HG02852 (cell line): ENCODE measurements at regions not wholly inside any gene's neighbourhood (a gene's known extent, or its start where the extent isn't known, plus 50 kb on each side); places are given as distances from the start of the nearest gene placed in this dataset.
A peak's percentile ranks its signal among the peaks of the same experiment; 100 is the strongest.
"Not testable (repeated sequence)": the region's sequence is repeated elsewhere in the genome, so short reads cannot be mapped to it uniquely, and the experiment has no call there.

ENCODE experiments used
- ATAC-seq: cut with Tn5 transposase; IDR thresholded peaks from one replicate; pipeline ENCODE4 v1.9.1; 2021; ENCODE audit warnings: mild to moderate bottlenecking, moderate library complexity; ENCODE audit not compliant: unreplicated experiment

GRCh38 chr12:92987362-92987761 is 58.3 kb upstream of the EEA1 start:
- no peak for ATAC-seq

DNA sequence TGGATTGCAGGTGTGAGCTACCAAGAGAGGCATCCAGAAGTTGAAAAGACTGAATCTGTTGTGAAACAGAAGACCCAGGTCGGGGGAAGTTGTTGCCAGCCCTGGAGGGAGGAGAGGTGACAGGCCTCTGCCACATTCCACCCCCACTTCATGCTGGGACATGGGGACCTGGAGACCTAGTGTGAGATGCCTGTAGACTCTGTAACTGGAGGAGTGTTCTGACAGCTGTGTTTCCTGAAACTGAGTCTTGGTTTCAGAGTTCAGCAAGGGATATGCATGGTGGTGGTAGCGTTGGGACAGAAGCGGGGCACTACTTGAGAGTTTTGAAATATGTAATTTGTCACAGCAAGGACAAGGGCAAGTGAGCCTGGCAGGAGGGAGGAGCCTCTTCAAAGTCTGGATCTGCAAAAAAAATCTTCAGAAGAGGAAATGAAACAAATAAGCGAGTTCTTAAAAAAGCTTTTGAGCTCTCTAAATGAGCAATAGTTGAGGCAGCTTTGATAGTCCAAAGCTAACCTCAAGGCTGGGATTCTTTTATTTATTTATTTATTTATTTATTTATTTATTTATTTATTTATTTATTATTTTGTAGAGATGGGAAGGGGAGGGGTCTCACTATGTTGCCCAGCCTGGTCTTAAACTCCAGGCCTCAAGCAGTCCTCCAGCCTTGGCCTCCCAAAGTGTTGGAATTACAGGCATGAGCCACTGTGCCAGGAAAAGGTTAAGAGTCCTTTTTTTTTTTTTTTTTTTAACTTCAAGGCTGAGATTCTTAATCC is 58.9 kb upstream of the EEA1 start:
- peak; percentile 78 for ATAC-seq

DNA sequence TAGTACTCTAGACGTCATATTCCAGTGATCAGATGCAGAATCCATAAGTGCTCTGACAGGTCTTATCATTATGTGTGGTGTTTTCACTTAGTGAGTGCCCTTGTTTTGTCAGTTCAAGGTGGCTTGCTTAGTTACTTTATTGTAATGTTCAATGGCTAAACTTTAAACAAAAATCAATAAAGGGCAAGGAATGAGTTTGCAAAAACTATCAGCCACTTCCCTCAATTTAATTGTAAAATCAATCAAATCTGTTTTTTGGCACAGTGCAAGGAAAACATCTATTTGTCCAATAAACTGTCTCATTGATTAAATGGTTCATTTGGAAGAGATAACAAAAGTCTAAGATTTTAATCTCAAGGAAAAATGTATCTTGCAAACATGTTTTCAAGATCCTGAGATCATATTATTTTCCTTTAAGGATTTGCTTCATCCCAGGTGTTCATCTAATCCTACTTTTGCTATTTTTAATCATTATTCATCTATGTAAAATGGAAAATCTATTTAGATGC is 59.6 kb upstream of the EEA1 start:
- no peak for ATAC-seq

GRCh38 chr12:92989715-92990484 is 60.8 kb upstream of the EEA1 start:
- ATAC-seq = peak; percentile 33

GRCh38 chr12:92991134-92991533 is 62.0 kb upstream of the EEA1 start:
- ATAC-seq = no peak

- no peak for ATAC-seq
Measured at GRCh38 chr12:92992041-92992440, 62.9 kb upstream of the EEA1 start.

- no peak for ATAC-seq
Measured at GRCh38 chr12:92993259-92993658, 64.2 kb upstream of the EEA1 start.

- ATAC-seq = peak; percentile 77
Measured at GRCh38 chr12:92995258-92995903, 66.3 kb upstream of the EEA1 start.

GRCh38 chr12:93000026-93000425 is 70.9 kb upstream of the EEA1 start:
- no peak for ATAC-seq

GRCh38 chr12:93001407-93001806 is 72.3 kb upstream of the EEA1 start:
- no peak for ATAC-seq

DNA sequence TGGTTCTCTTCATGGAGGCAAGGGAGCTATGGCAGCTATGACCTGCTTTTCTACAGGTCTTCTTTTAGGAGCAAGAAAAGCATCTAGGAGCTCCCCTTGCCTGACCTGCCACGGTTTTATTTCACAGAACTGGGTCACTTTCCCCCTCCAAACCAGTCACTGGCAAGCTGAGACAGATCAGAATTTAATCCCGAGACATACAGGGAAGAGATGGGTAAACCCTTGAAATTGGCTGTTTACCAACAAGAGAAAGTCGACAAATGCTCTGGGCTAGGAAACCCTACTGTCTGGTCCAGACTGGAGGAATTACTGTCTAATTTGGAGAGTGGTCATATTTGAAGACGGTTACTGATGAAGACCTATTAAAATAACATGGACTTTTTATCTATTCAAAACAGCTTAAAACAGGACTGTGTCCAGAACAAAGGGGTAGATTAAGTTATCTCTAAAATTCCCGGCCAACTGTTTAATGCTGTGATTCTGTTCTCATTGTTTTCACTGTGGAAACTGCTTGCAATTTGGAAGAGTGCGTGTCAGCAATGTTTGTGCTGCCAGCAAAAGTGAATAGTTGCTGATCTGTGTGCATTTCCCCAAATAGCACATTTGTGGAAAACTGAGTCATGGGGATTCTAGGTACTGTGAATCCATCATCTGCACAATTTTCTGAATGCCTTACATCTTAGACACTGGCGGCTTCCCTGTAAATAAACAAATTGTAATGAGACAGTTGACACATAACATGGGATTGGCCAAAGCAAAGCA is 73.4 kb upstream of the EEA1 start:
- ATAC-seq = no peak

DNA sequence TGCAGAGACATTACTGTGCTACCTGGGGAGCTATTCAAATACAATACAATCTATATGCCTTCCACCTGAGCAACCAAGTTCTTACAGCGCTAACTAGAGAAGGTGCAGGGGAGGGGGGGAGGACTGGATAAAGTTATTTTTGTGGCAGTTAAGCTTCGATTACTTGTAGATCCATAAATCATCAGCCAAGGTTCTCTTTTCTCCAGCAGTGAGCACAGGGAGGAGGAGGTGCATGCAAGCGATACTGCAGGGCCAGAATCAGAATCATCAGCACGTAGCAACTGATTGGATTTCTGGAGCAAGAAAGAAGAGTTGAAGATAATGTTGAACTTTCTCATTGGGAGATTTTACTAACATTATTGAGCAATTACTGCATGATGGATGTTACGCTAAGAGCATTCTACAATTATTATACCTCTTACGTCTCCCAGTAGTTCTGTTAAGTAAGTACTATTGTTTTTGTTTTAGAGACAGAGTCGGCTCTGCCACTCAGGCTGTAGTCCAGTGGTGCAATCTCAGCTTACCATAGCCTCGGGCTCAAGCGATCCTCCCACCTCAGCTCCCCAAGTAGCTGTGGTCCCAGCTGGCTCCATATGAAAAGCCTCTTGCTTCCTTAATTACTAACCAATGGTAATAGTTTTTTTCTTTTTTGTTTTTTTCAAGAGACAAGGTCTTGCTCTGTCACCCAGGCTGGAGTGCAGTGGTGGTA is 74.6 kb upstream of the EEA1 start:
- no peak for ATAC-seq

- ATAC-seq = no peak
Measured at GRCh38 chr12:93005928-93006392, 76.9 kb upstream of the EEA1 start.

GRCh38 chr12:93006471-93007208 is 77.5 kb upstream of the EEA1 start:
- peak; percentile 32 for ATAC-seq

- no peak for ATAC-seq
Measured at GRCh38 chr12:93007544-93007943, 78.4 kb upstream of the EEA1 start.

GRCh38 chr12:93008044-93008778 is 79.1 kb upstream of the EEA1 start:
- ATAC-seq = peak; percentile 72

GRCh38 chr12:93008880-93009279 is 79.8 kb upstream of the EEA1 start:
- ATAC-seq = not testable (repeated sequence)

GRCh38 chr12:93009533-93009932 is 80.4 kb upstream of the EEA1 start:
- ATAC-seq = no peak

DNA sequence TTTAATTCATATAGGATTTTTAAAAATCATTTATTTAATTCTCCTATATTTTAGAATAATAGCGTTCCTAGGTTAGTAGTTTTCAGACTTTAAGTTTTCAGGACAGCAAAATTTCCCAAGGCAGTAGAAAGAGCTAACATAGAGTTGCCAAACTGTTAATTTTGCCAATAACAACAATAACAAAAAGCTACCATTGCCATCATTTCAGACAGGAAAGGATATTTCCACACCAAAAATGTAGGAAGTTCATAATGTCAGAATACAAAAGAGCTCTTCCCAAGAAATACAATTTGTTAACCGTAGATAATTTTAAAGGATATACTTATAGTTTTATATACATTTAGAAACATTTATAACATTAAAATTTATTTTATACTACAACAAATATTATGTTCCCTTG is 81.4 kb upstream of the EEA1 start:
- no peak for ATAC-seq
